NB4 (cell line): ENCODE measurements at regions not wholly inside any gene's neighbourhood (a gene's known extent, or its start where the extent isn't known, plus 50 kb on each side); places are given as distances from the start of the nearest gene placed in this dataset.

Experiments
- DNase-seq: peaks from one replicate; pipeline ENCODE4 v3.0.0; 2010; ENCODE audit warnings: low read depth
- H3K4me3 ChIP-seq: one replicate; pipeline ENCODE4 v1.5.1; 2011; ENCODE audit warnings: mild to moderate bottlenecking, low read depth, low read length, moderate library complexity
- MYC ChIP-seq: IDR thresholded peaks from 2 replicates; pipeline ENCODE4 v1.6.1; 2011; ENCODE audit warnings: low read depth, low read length
- POLR2A ChIP-seq: IDR thresholded peaks from 2 replicates; pipeline ENCODE4 v1.6.1; 2011; ENCODE audit warnings: mild to moderate bottlenecking; ENCODE audit not compliant: insufficient read length; ENCODE audit errors: extremely low read depth
- TF ChIP-seq, protein P1 (sequence below): IDR thresholded peaks from 2 replicates; pipeline ENCODE4 v1.6.1; 2011; ENCODE audit warnings: low read depth, low read length
- TF ChIP-seq, protein P2 (sequence below): IDR thresholded peaks from one replicate; pipeline ENCODE4 v1.5.1; 2012; ENCODE audit warnings: low read depth, low read length

DNA sequence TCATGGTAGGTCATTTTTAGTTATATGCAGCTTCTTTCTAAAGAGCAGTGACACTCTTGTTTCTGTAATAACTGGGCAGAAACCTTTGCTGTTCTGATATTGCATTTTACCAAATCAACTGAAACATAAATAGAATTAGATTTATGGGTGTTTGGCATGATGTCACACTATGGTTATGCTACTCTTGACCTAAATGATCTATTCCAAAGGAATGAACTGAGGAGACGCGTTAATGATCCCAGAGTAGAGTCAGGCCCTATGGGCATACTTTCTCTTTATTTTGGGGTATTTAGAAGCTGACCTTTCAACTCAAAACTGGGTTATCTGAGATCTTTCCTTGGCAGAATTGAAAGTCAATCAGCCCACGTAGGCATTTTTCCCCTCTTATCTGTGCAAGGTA is 146.8 kb upstream of the ADAMTSL1 start:
- H3K4me3 ChIP-seq, result no peak overlapping the region
- DNase-seq, result no peak
- TF ChIP-seq POLR2A, result no peak
- TF ChIP-seq MYC, result no peak
- TF ChIP-seq, protein P1, sequence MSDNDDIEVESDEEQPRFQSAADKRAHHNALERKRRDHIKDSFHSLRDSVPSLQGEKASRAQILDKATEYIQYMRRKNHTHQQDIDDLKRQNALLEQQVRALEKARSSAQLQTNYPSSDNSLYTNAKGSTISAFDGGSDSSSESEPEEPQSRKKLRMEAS, result no peak
- TF ChIP-seq, protein P2, sequence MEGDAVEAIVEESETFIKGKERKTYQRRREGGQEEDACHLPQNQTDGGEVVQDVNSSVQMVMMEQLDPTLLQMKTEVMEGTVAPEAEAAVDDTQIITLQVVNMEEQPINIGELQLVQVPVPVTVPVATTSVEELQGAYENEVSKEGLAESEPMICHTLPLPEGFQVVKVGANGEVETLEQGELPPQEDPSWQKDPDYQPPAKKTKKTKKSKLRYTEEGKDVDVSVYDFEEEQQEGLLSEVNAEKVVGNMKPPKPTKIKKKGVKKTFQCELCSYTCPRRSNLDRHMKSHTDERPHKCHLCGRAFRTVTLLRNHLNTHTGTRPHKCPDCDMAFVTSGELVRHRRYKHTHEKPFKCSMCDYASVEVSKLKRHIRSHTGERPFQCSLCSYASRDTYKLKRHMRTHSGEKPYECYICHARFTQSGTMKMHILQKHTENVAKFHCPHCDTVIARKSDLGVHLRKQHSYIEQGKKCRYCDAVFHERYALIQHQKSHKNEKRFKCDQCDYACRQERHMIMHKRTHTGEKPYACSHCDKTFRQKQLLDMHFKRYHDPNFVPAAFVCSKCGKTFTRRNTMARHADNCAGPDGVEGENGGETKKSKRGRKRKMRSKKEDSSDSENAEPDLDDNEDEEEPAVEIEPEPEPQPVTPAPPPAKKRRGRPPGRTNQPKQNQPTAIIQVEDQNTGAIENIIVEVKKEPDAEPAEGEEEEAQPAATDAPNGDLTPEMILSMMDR, result no peak

DNA sequence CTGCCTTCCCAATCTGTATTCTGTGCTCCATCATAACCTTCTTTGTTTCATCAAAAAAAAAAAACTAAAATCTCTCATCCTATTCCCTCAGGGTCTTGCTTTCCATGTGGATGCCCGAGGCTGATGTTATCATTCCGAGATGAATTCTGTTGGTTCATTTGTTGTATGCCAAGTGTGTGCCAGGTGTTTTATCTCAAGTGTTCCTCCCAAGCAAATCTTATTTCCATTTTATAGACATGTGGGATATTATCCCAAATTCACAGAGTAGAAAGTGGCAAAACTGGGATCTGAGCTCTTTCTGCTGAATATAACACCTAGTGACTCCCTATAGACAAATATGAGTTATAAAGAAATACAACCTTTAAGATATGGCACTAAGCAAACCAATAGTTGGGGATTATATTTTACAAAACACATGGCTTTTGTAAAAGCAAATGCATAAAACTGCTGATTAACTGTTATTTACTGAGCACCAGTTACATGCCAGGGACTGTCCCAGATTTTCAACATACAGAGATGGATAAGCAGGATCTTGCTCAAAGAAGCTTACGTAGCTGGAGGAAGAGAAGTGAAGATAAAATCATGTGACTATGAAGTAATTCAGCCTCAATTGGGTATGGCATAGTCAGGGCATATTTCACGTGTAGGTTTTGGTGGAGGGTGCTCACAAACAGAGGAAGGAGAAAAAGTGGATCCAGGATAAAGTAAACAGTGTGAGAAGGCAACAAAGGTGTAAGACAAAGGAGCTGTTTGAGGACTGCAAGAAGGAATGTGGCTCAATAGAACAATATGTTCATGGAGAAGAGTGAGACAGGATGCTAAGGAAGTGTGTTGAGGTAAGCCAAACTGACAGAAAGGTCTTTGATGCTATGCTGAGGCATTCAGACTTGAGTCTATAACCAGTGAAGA is 143.3 kb upstream of the ADAMTSL1 start:
- DNase-seq, result no peak
- no peak overlapping the region for H3K4me3 ChIP-seq
- TF ChIP-seq MYC, result no peak
- TF ChIP-seq, protein P1, result no peak
- no peak for TF ChIP-seq POLR2A
- TF ChIP-seq, protein P2, result no peak

DNA sequence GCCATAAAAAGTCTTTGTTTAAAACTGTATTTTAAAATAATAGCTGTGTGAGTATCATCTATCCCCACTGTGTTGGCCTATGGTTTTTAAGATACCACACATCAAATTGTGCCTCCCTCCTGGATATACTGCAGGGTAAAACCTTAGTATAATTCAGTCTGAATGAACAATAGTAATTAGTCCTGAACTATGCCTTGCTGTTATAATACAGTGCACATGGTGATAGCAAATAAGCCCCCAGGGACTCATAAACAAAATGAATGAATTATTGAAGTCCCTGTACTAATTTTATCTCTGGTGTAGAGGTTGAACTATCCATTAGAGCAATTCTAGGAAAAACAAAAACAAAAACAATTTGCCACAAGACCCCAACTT is 142.7 kb upstream of the ADAMTSL1 start:
- no peak for DNase-seq
- no peak overlapping the region for H3K4me3 ChIP-seq
- no peak for TF ChIP-seq POLR2A
- no peak for TF ChIP-seq MYC
- TF ChIP-seq, protein P2, result no peak
- TF ChIP-seq, protein P1, result no peak

DNA sequence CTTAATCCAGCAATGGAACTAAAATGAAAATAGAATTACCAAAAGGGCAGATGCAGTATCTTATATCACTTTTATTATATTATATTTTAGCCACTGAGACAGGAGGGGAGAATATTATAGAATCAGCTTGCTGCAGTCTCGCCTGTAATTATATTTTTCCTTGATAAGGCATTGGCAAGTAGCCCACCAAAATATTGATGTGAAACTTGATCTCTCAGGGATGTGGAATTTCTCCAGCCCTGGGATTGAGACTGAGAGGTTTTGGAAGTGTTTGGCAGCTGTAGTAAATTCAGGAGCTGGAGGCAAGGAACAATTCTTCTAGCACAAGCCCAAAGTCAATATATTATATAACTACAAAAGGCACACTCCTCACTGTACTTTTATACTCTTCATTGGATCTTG is 142.1 kb upstream of the ADAMTSL1 start:
- TF ChIP-seq, protein P2, result no peak
- TF ChIP-seq, protein P1, result no peak
- TF ChIP-seq MYC (no peak), POLR2A (no peak)
- no peak for DNase-seq
- H3K4me3 ChIP-seq, result no peak overlapping the region

DNA sequence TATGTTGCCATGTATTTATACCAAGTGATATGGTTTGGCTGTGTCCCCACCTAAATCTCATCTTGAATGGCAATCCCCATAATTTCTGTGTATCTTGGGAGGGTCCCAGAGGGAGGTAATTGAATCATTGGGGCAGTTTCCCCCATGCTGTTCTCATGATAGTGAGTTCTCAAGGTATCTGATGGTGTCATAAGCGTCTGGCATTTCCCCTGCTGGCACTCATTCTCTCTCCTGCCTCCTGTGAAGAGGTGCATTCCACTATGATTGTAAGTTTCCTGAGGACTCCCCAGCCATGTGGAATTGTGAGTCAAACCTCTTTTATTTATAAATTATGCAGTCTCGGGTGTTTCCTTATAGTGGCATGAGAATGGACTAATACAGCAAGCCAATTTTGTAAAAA is 140.8 kb upstream of the ADAMTSL1 start:
- H3K4me3 ChIP-seq, result no peak overlapping the region
- TF ChIP-seq MYC, result no peak
- TF ChIP-seq, protein P2, result no peak
- no peak for DNase-seq

DNA sequence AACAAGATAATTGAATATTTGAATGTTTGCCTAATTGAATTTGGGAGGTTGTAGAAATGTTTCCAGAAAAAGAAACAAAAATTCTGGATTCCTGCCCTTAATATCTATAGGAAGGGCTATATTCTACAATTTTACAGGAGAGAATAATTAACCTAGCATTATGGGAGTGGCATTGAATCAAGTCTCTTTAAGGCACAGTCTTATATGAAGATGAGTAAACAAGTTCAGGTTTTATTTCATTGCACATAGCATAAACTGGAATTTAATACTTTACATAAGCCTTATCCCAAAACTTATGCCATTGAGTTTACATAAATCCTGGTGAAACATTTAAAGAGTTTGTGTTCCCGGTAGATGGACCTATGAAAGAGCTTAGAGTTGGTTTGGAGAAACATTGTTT is 138.1 kb upstream of the ADAMTSL1 start:
- no peak for DNase-seq
- TF ChIP-seq POLR2A (no peak), MYC (no peak)
- TF ChIP-seq, protein P2, result no peak
- TF ChIP-seq, protein P1, result no peak
- H3K4me3 ChIP-seq, result no peak overlapping the region
